GM20000 (cell line): ENCODE measurements at regions not wholly inside any gene's neighbourhood (a gene's known extent, or its start where the extent isn't known, plus 50 kb on each side); places are given as distances from the start of the nearest gene placed in this dataset.

Source experiments
- DNase-seq: peaks from one replicate; pipeline ENCODE4 v3.0.0; 2012; ENCODE audit warnings: low spot score
- TF ChIP-seq, protein P1 (sequence below): IDR thresholded peaks from 2 replicates; pipeline ENCODE4 v1.5.1; 2012; ENCODE audit warnings: mild to moderate bottlenecking, control low read depth; ENCODE audit errors: extremely low read depth, missing control alignments

DNA sequence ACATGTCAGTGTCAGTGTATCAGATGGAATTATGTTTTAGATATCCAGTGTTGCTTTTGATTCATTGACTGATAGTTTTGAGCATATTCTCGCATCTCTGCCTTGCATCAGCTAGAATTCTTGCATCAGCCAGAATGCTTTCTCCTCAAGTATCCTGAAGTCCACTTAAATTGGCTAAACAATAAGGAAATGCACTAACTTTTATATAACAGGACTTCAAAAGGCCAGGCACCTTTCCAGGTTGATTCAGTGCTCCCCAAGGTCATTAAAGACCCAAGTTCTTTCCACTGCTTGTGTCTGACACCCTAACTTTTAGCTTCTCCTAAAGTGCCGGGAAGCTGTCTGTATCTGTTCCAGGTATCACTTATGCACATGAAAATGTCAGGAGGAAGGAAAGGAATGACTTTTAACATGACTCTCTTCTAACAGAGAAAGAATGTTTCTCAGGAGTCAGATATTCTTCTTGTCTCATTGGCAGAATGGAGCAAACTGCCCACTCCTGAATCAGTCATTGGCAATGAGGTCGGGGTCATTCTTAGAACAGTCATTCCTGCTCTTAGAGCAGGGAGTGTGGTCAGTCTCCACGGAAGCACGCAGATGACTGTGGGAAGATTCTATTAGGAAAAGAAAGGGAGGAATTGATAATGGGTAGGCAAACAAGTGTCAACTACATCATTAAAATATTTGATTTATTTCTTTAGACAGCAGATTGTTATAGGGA, 92.9 kb upstream of the TLL1 start:
- DNase-seq, result no peak
- TF ChIP-seq, protein P1, sequence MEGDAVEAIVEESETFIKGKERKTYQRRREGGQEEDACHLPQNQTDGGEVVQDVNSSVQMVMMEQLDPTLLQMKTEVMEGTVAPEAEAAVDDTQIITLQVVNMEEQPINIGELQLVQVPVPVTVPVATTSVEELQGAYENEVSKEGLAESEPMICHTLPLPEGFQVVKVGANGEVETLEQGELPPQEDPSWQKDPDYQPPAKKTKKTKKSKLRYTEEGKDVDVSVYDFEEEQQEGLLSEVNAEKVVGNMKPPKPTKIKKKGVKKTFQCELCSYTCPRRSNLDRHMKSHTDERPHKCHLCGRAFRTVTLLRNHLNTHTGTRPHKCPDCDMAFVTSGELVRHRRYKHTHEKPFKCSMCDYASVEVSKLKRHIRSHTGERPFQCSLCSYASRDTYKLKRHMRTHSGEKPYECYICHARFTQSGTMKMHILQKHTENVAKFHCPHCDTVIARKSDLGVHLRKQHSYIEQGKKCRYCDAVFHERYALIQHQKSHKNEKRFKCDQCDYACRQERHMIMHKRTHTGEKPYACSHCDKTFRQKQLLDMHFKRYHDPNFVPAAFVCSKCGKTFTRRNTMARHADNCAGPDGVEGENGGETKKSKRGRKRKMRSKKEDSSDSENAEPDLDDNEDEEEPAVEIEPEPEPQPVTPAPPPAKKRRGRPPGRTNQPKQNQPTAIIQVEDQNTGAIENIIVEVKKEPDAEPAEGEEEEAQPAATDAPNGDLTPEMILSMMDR, result no peak

DNA sequence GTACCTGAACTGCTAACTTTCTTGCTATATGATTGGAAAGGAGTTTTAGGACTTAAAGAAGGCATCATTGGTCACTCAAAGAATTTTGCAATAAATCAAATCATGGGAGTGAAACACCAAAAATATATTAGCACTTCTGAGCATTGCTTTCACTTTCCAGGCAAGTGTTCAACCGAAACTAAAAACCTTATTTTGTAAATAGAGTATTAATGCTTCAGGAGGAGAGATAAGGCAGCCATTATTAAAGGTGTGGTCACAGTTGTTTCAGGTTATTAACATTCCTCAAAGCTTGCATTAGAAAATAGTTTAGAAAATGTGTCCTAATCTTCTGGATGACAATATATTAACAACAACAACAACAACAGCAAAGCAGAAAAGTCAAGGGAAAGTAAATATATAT, 92.3 kb upstream of the TLL1 start:
- no peak for DNase-seq
- TF ChIP-seq, protein P1, result no peak

DNA sequence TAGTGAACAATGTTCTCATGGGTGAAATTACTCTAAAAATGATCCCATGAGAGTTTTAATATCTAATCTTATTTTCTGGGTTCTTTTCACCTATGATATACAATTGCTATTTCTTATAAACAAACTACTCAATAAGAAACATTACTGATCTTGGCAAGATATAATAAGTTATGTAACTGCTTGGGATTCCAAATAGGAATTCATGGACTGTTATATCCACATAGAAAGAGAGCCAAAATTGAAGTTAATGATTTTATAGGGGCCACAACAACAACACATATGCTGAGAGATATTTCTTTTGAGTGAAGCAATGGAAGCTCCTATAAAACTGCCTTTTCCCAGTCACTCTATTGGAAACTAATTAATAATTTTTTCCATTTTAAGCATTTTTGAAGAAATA, 90.4 kb upstream of the TLL1 start:
- DNase-seq, result no peak
- TF ChIP-seq, protein P1, result no peak

DNA sequence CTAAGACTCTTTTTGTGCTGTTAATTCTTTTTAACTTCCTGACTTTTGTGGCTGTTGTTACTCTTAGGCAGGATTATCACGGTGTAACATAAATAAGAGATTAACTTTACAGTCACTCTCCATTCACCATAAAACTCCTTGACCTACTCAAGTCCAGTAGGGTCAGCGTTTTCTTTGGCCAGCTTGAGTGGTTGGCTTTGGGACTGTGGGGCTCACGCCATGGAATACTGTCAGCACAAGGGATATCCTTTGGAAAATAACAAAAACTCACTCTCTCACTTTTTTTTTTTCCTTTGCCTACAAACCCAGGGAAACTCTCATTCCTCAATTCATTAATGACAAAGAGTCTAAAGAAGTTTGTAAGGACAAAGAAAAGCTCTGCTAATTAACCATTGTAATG, 89.4 kb upstream of the TLL1 start:
- no peak for DNase-seq
- TF ChIP-seq, protein P1, result no peak

DNA sequence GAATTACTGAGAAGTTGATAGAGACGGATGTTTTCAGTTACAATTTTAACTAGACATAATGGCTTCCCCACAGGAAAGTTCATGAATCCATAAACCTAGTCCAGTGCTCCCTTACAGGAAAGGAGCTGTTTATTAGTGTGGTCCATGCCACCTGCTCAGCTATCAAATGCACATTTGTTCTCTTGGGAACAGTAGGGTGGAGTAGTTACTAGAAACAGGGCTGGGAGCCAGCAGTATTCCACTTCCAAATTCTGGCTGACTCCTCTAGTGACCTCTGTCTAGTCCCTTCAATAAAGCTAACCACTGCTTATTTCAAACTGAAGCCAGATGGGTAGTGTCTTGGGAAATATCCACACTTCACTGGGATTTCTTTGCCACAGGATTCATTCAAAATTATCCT, 88.4 kb upstream of the TLL1 start:
- TF ChIP-seq, protein P1, result no peak
- DNase-seq, result no peak

DNA sequence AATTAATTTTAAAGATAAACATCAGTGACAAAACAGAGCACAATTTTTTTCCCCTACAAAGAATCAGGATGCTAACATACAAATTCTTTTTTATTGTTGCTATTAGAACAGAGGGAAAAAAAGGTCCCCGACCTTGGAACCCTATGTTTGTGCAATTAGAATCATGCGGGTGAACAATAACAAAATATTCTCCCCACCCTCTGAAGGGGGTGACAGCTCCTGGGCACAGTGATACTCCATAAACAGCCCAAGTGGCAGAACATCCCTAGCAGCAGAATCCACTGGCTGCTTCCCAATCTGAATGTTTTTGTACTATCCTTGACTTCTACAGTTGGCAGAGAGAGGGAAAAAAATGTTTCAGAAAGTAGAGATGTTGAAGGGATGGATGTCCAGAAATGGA, 87.7 kb upstream of the TLL1 start:
- no peak for DNase-seq
- TF ChIP-seq, protein P1, result no peak

DNA sequence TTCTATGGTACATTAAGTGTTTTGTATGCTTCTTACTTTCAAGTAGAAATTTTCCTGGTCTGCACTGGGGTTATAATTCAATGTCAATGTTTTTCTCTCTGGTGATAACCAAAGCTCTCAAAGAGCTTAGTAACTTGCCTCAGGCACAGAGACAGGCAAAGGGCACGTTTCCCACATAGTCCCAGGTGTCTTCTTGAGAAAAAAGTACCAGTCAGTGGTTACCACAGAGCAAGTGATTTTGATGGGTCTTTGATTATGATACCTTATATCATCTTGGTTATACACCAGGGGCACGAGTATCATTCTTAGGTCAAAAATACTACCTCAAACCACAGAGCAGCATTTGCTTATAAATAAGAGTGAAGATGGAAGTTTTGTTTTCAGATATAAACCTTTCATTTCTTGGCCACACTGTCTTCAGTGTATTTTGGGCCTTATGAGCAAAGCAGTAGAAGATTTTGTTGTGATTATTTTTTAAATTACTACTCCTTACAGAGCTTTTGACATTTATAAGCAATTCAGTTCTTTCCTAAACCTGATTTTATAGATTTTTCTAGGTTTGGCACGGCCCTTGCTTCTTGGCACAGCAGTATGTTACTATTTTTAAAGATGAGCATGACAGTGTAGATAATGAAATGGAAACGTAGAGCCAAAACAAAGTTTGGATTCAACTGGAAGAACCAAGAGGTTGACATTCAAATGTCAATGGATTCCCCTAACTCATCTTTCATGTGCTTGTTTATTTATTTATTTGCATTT, 85.3 kb upstream of the TLL1 start:
- DNase-seq, result no peak

More for the DNA sequence above, 85.3 kb upstream of the TLL1 start:
- TF ChIP-seq, protein P1, result no peak
